Naive thymus-derived CD4-positive, alpha-beta T cell (primary cell): ENCODE measurements at regions not wholly inside any gene's neighbourhood (a gene's known extent, or its start where the extent isn't known, plus 50 kb on each side); places are given as distances from the start of the nearest gene placed in this dataset.

Experiments used
- ATAC-seq: fragments of 150-1000 bp; cut with Tn5 transposase; 2 replicates; pipeline ENCODE4 v1.10.0; 2021; ENCODE audit warnings: mild to moderate bottlenecking, moderate library complexity
- CTCF ChIA-PET: fragments of 350-600 bp; sonication (Branson Sonifier 250); formaldehyde crosslinking; loops from one replicate; lab custom pipeline; 2021; ENCODE audit warnings: antibody characterized with exemption; lab: Charles Lee
- POLR2A ChIA-PET: fragments of 350-600 bp; sonication (Branson Sonifier 250); formaldehyde crosslinking; loops from one replicate; lab custom pipeline; 2021; ENCODE audit warnings: antibody characterized with exemption, inconsistent platforms; lab: Charles Lee
- DNase-seq, 9 donors: peaks; one replicate each; pipeline versions ENCODE4 v3.0.0 to v3.0.0-alpha.2; 2020 to 2022; ENCODE audit warnings: mixed read lengths in 1 of 9
- H3K27ac ChIP-seq: one replicate; pipeline ENCODE4 v1.7.0; 2013; ENCODE audit warnings: mild to moderate bottlenecking, low read depth, low read length, moderate library complexity
- H3K27me3 ChIP-seq, 2 donors: one replicate each; pipeline ENCODE4 v1.7.0; 2013; ENCODE audit warnings: low read length in 2 of 2, mild to moderate bottlenecking in 2 of 2, moderate library complexity in 2 of 2; ENCODE audit not compliant: control insufficient read depth in 2 of 2, insufficient read depth in 2 of 2
- H3K36me3 ChIP-seq, 3 experiments: 1 replicate in 2 of 3; 2 replicates in 1 of 3; pipeline ENCODE4 v1.7.0; 2013; ENCODE audit warnings: low read length in 3 of 3, mild to moderate bottlenecking in 3 of 3, moderate library complexity in 1 of 3; ENCODE audit not compliant: insufficient read depth in 3 of 3, control insufficient read depth in 2 of 3
- H3K4me1 ChIP-seq, 2 donors: one replicate each; pipeline ENCODE4 v1.7.0; 2013; ENCODE audit warnings: low read length in 2 of 2, mild to moderate bottlenecking in 2 of 2, moderate library complexity in 1 of 2; ENCODE audit not compliant: control insufficient read depth in 2 of 2, insufficient read depth in 2 of 2
- H3K4me3 ChIP-seq: 2 replicates; pipeline ENCODE4 v1.7.0; 2013; ENCODE audit warnings: mild to moderate bottlenecking, low read length
- H3K9me3 ChIP-seq, 3 experiments: 1 replicate in 2 of 3; 2 replicates in 1 of 3; pipeline ENCODE4 v1.7.0; 2013; ENCODE audit warnings: low read length in 3 of 3; ENCODE audit not compliant: control insufficient read depth in 2 of 3
- H3K27ac Mint-ChIP-seq, 9 donors: one replicate each; pipeline ENCODE4 v1.8.0; 2020 to 2022; ENCODE audit warnings: mixed read lengths in 9 of 9, mild to moderate bottlenecking in 8 of 9, moderate library complexity in 5 of 9, inconsistent platforms in 2 of 9
- H3K27me3 Mint-ChIP-seq, 5 donors: one replicate each; pipeline ENCODE4 v1.8.0; 2021 to 2022; ENCODE audit warnings: mixed read lengths in 5 of 5, mild to moderate bottlenecking in 1 of 5
- H3K36me3 Mint-ChIP-seq, 5 donors: one replicate each; pipeline ENCODE4 v1.8.0; 2020 to 2022; ENCODE audit warnings: mixed read lengths in 5 of 5, mild to moderate bottlenecking in 3 of 5, inconsistent platforms in 1 of 5
- H3K4me1 Mint-ChIP-seq, 7 donors: one replicate each; pipeline ENCODE4 v1.8.0; 2020 to 2022; ENCODE audit warnings: mixed read lengths in 7 of 7, mild to moderate bottlenecking in 3 of 7, inconsistent platforms in 1 of 7
- H3K4me3 Mint-ChIP-seq, 10 donors: one replicate each; pipeline ENCODE4 v1.8.0; 2020 to 2022; ENCODE audit warnings: mild to moderate bottlenecking in 10 of 10, mixed read lengths in 10 of 10, moderate library complexity in 6 of 10, inconsistent platforms in 2 of 10
- H3K9me3 Mint-ChIP-seq, 11 donors: one replicate each; pipeline ENCODE4 v1.8.0; 2020 to 2022; ENCODE audit warnings: mixed read lengths in 11 of 11, mild to moderate bottlenecking in 4 of 11, inconsistent platforms in 1 of 11, moderate library complexity in 1 of 11
- intact Hi-C, 2 donors: fragments of 100-400 bp; cut with micrococcal nuclease; formaldehyde crosslinking; loops; one replicate each; pipeline ENCODE4 v1.15.1; 2023

- H3K36me3 Mint-ChIP-seq = no peaks in the 10 kb centered on the region
- H3K4me1 Mint-ChIP-seq = no peaks in the 10 kb centered on the region
- H3K9me3 ChIP-seq = no peaks in the 10 kb centered on the region
- intact Hi-C loops = no loop called here
- ATAC-seq = no peak
- no peak overlapping the region for H3K4me3 ChIP-seq
- no peaks in the 10 kb centered on the region for H3K27me3 ChIP-seq
- no peak overlapping the region for H3K27ac Mint-ChIP-seq
- peaks cover 0 to 27% (median 8%) of the 10 kb centered on the region in 11 donors for H3K9me3 Mint-ChIP-seq
- no peaks in the 10 kb centered on the region for H3K27me3 Mint-ChIP-seq
- no peak overlapping the region for H3K4me3 Mint-ChIP-seq
- H3K4me1 ChIP-seq = no peaks in the 10 kb centered on the region
- H3K27ac ChIP-seq = no peak overlapping the region
- ChIA-PET CTCF (no interaction called here), POLR2A (no interaction called here)
- no peak for DNase-seq
- H3K36me3 ChIP-seq = no peaks in the 10 kb centered on the region
Observed at GRCh38 chrX:122906726-122907125, 277.4 kb upstream of the GRIA3 start.

- intact Hi-C loops = no loop called here
- Histone ChIP-seq H3K4me1 (no peaks in the 10 kb centered on the region), H3K27me3 (no peaks in the 10 kb centered on the region), H3K4me3 (no peak overlapping the region), H3K36me3 (no peaks in the 10 kb centered on the region), H3K9me3 (no peaks in the 10 kb centered on the region), H3K27ac (no peak overlapping the region)
- ChIA-PET POLR2A (no interaction called here), CTCF (no interaction called here)
- peaks cover 0 to 27% (median 8%) of the 10 kb centered on the region in 11 donors for H3K9me3 Mint-ChIP-seq
- ATAC-seq = no peak
- no peak overlapping the region for H3K4me3 Mint-ChIP-seq
- H3K27ac Mint-ChIP-seq = no peak overlapping the region
- no peaks in the 10 kb centered on the region for H3K36me3 Mint-ChIP-seq
- H3K4me1 Mint-ChIP-seq = no peaks in the 10 kb centered on the region
- DNase-seq = no peak
- no peaks in the 10 kb centered on the region for H3K27me3 Mint-ChIP-seq
Observed at GRCh38 chrX:122907375-122907774, 276.7 kb upstream of the GRIA3 start.

- Histone ChIP-seq H3K36me3 (no peaks in the 10 kb centered on the region), H3K9me3 (no peaks in the 10 kb centered on the region), H3K4me1 (no peaks in the 10 kb centered on the region), H3K27ac (no peak overlapping the region), H3K27me3 (no peaks in the 10 kb centered on the region), H3K4me3 (no peak overlapping the region)
- ChIA-PET CTCF (no interaction called here), POLR2A (no interaction called here)
- no peak overlapping the region for H3K27ac Mint-ChIP-seq
- H3K36me3 Mint-ChIP-seq = no peaks in the 10 kb centered on the region
- H3K4me3 Mint-ChIP-seq = no peak overlapping the region
- peaks cover 0 to 27% (median 7%) of the 10 kb centered on the region in 11 donors for H3K9me3 Mint-ChIP-seq
- H3K4me1 Mint-ChIP-seq = no peaks in the 10 kb centered on the region
- DNase-seq (no peak), ATAC-seq (no peak)
- intact Hi-C loops = no loop called here
- H3K27me3 Mint-ChIP-seq = no peaks in the 10 kb centered on the region
Observed at GRCh38 chrX:122910697-122911096, 273.4 kb upstream of the GRIA3 start.

GRCh38 chrX:122913134-122913533, 270.9 kb upstream of the GRIA3 start:
- H3K4me3 Mint-ChIP-seq = no peak overlapping the region
- H3K9me3 Mint-ChIP-seq = peaks cover 0 to 23% (median 8%) of the 10 kb centered on the region in 11 donors
- H3K4me1 Mint-ChIP-seq = no peaks in the 10 kb centered on the region
- ChIA-PET CTCF (no interaction called here), POLR2A (no interaction called here)
- Histone ChIP-seq H3K4me1 (no peaks in the 10 kb centered on the region), H3K4me3 (no peak overlapping the region), H3K27me3 (no peaks in the 10 kb centered on the region), H3K36me3 (no peaks in the 10 kb centered on the region), H3K27ac (no peak overlapping the region), H3K9me3 (no peaks in the 10 kb centered on the region)
- H3K27me3 Mint-ChIP-seq = no peaks in the 10 kb centered on the region
- H3K36me3 Mint-ChIP-seq = no peaks in the 10 kb centered on the region
- intact Hi-C loops = no loop called here
- DNase-seq = no peak
- ATAC-seq = no peak
- no peak overlapping the region for H3K27ac Mint-ChIP-seq

GRCh38 chrX:122913764-122914163, 270.3 kb upstream of the GRIA3 start:
- no peaks in the 10 kb centered on the region for H3K27me3 Mint-ChIP-seq
- H3K36me3 ChIP-seq = no peaks in the 10 kb centered on the region
- DNase-seq (no peak), ATAC-seq (no peak)
- no peaks in the 10 kb centered on the region for H3K4me1 ChIP-seq
- H3K9me3 Mint-ChIP-seq = peaks cover 0 to 22% (median 8%) of the 10 kb centered on the region in 11 donors
- H3K27ac ChIP-seq = no peak overlapping the region
- no peaks in the 10 kb centered on the region for H3K36me3 Mint-ChIP-seq
- no peak overlapping the region for H3K4me3 ChIP-seq
- H3K27ac Mint-ChIP-seq = no peak overlapping the region
- ChIA-PET POLR2A (no interaction called here), CTCF (no interaction called here)
- no peaks in the 10 kb centered on the region for H3K9me3 ChIP-seq
- no peaks in the 10 kb centered on the region for H3K27me3 ChIP-seq
- no peaks in the 10 kb centered on the region for H3K4me1 Mint-ChIP-seq
- H3K4me3 Mint-ChIP-seq = no peak overlapping the region
- intact Hi-C loops = no loop called here

GRCh38 chrX:122914256-122914655, 269.8 kb upstream of the GRIA3 start:
- no peak for DNase-seq
- Histone ChIP-seq H3K4me3 (no peak overlapping the region), H3K36me3 (no peaks in the 10 kb centered on the region), H3K27ac (no peak overlapping the region), H3K9me3 (no peaks in the 10 kb centered on the region), H3K4me1 (no peaks in the 10 kb centered on the region), H3K27me3 (no peaks in the 10 kb centered on the region)
- ChIA-PET POLR2A (no interaction called here), CTCF (no interaction called here)
- Mint-ChIP-seq H3K36me3 (no peaks in the 10 kb centered on the region), H3K4me3 (no peak overlapping the region), H3K27me3 (no peaks in the 10 kb centered on the region), H3K9me3 (peaks cover 0 to 17% (median 7%) of the 10 kb centered on the region in 11 donors), H3K4me1 (no peaks in the 10 kb centered on the region), H3K27ac (no peak overlapping the region)
- ATAC-seq = no peak
- intact Hi-C loops = no loop called here

- no peaks in the 10 kb centered on the region for H3K36me3 Mint-ChIP-seq
- Histone ChIP-seq H3K9me3 (no peaks in the 10 kb centered on the region), H3K4me1 (no peaks in the 10 kb centered on the region), H3K4me3 (no peak overlapping the region), H3K36me3 (no peaks in the 10 kb centered on the region), H3K27me3 (no peaks in the 10 kb centered on the region), H3K27ac (no peak overlapping the region)
- DNase-seq (no peak), ATAC-seq (no peak)
- no peak overlapping the region for H3K27ac Mint-ChIP-seq
- H3K27me3 Mint-ChIP-seq = no peaks in the 10 kb centered on the region
- H3K4me1 Mint-ChIP-seq = no peaks in the 10 kb centered on the region
- intact Hi-C loops = no loop called here
- CTCF ChIA-PET = no interaction called here
- H3K4me3 Mint-ChIP-seq = no peak overlapping the region
- peaks cover 0 to 2% (median 0%) of the 10 kb centered on the region in 11 donors for H3K9me3 Mint-ChIP-seq
- POLR2A ChIA-PET = no interaction called here
Observed at GRCh38 chrX:122934131-122934530, 249.9 kb upstream of the GRIA3 start.
